HG03342 (cell line): ENCODE measurements at regions not wholly inside any gene's neighbourhood (a gene's known extent, or its start where the extent isn't known, plus 50 kb on each side); places are given as distances from the start of the nearest gene placed in this dataset.

Experiments used
- ATAC-seq: cut with Tn5 transposase; IDR thresholded peaks from one replicate; pipeline ENCODE4 v1.9.1; 2021; ENCODE audit warnings: mild to moderate bottlenecking, moderate library complexity; ENCODE audit not compliant: unreplicated experiment

- no peak for ATAC-seq
Observed at GRCh38 chr11:88404932-88405710, 67.6 kb upstream of the CTSC start.

DNA sequence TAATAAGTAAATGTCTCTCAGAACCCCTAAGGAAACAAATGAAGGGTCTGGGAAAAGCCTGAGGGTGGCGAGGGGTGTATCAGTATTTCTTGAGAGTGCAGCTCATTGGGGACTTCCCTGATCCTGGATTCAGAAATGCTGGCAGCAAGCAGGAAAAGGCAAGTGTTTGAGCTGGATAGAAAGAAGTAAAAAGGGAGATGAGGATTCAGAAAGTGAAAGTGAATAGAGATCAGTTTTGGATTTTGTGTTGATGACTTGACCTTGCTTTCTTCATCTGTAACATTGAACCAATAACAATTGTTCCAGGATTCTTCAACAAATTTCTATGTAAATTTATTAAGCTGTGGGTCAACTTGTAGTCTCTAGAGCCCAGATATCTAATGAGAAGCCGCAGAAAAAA is 66.9 kb upstream of the CTSC start:
- no peak for ATAC-seq

DNA sequence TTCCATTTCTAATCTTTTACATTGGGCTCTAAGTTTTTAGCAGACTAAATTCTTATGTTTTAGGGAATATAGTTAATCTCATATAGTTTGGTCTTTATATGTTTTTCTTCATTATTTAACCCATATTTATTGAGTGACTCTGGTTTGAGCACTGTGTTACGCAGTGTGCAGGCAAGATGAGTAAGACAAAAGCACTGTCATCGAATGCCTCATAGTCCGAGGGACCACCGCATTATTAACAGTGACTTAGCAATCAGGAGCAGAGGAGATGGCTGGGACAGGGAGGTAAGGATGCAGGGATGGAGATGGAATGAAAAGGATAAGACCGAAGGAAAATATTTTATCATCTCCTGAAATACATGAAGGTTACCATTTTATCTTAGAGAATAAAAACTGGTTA is 65.2 kb upstream of the CTSC start:
- ATAC-seq = no peak

DNA sequence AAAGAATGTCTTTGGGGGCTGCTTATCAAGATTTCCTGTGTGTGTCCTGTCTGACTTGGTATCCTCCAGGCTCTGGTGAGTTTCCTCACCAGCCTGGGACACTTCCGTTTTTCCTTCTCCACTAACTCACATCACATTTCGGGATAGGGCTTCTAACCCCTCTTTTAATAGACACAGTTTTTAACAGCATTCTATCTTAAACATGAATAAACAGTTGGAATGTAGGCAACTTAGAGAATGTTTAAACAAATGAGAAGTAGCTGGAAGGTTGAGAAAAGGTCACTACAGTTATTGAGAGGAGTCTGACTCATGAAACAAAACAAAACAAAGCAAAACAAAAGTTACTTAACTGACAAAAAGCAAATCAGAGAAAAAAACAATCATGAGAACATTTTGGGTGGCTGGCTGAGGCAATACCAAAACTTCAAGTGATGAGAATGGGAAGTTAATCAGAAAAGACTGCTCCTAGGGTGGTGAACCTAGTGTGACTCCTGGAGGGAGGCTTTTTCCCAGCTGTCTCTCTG is 64.7 kb upstream of the CTSC start:
- no peak for ATAC-seq

DNA sequence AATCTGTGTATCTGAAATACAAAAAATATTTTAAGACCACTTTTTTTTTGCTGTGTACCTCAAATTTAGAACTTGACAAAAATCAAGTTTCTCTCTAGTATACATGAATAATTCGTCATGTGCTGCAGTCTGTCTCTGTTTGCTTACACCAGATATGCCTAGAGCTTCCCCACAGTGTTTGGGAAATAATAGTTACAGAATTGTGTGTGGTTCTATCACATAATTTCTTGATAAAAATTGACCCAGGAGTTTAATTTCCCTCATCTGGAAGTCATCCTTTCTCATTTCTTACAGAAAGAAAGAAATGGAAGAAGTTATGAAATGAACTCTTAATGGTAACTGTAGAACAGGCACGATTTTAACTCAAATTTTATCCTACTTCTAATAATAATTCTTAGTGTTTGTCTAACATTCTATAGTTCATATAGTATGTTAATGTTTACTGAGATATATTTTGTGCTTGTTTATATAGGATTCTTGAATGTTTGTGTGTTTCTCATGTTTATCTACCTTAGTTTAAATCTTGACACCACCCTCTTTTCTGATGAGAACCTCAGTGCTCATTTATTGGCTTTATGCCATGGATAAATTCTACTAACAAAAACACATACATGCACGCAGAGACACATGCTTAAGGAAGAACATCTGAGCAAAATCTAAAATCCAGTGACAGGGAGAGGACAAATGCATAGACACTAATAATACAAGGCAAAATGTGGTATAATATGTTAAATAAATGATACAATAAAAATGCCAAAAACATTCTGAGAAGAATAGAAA is 61.4 kb upstream of the CTSC start:
- ATAC-seq = no peak

DNA sequence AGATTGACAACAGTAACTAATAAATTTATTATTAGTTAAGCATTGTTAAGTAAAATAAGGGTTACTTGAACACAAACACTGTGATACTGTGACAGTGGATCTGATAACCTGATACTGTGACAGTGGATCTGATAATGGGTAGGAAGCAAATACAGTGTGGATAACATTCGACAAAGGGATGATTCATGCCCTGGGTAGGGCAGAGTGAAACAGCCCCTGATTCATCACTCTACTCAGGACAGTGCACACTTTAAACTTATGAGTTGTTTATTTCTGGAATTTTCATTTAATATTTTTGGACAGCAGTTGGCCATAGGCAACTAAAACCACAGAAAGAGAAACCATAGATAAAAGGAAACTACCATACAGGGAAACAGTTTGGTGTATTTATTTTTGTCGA is 60.8 kb upstream of the CTSC start:
- no peak for ATAC-seq

DNA sequence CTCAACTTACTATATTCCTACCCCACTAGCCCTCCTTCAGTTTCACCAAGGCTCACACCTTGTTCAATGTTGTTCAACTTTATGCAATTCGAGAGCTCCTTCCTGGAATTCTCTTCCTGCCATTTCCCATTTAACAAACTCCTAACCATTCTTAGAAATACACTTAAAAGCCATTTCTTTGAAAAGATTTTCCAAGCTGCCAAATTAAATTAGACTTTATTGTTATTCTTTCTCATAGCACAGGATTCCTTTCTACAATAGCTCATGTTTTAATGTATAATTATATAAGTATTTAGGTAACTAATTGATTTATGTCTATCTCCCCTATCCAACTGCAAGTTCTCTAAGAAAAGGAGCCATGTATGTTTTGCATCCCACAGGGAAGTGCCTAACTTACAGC is 52.7 kb upstream of the CTSC start:
- no peak for ATAC-seq

DNA sequence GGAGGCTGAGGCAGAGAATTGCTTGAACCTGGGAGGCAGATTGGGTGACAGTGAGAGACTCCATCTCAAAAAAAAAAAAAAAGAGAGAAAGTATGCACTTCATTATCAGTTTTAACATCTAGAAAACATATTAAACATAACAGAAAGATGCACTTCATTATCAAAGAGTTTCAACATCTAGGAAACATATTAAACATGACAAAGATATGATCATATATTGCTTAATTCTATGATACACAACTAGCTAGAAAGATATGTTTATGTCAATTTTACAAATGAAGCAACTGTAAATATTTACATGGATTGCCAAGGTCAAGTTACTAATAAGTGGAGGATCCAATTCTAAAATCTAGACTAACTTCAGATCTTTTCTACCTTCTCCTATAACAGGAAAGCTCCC is 50.4 kb upstream of the CTSC start:
- no peak for ATAC-seq
